Heart left ventricle (tissue), 16 donors: ENCODE measurements at regions not wholly inside any gene's neighbourhood (a gene's known extent, or its start where the extent isn't known, plus 50 kb on each side); places are given as distances from the start of the nearest gene placed in this dataset.
A peak's percentile ranks its signal among the peaks of the same experiment; 100 is the strongest.

Source experiments
- ATAC-seq, 4 donors: fragments of 200-7000 bp; cut with Tn5 transposase; one replicate each; pipeline ENCODE4 v1.9.1; 2020 to 2022; ENCODE audit warnings: moderate library complexity in 4 of 4, mild to moderate bottlenecking in 3 of 4, moderate number of reproducible peaks in 1 of 4
- DNase-seq, 5 donors: peaks; one replicate each; pipeline ENCODE4 v3.0.0-alpha.2; 2020
- H3K27ac ChIP-seq, 12 donors: fragments of 200-600 bp; sonication (generic) in 4 of 12; one replicate each; pipeline versions ENCODE4 v1.5.0 to v1.8.0; 2016 to 2022; ENCODE audit warnings: mild to moderate bottlenecking in 2 of 12
- H3K27me3 ChIP-seq, 9 donors: fragments of 200-600 bp; sonication (generic) in 2 of 9; one replicate each; pipeline versions ENCODE4 v1.5.1 to v1.8.0; 2016 to 2022; ENCODE audit warnings: mild to moderate bottlenecking in 3 of 9
- H3K36me3 ChIP-seq, 9 donors: fragments of 200-600 bp; sonication (generic) in 2 of 9; one replicate each; pipeline versions ENCODE4 v1.5.0 to v1.8.0; 2018 to 2022; ENCODE audit warnings: mild to moderate bottlenecking in 2 of 9
- H3K4me1 ChIP-seq, 12 donors: fragments of 200-600 bp; sonication (generic) in 4 of 12; one replicate each; pipeline versions ENCODE4 v1.5.0 to v1.8.0; 2016 to 2022; ENCODE audit warnings: mild to moderate bottlenecking in 3 of 12
- H3K4me3 ChIP-seq, 12 donors: fragments of 200-600 bp; sonication (generic) in 4 of 12; one replicate each; pipeline versions ENCODE4 v1.5.0 to v1.8.0; 2017 to 2022; ENCODE audit warnings: mild to moderate bottlenecking in 9 of 12, moderate library complexity in 4 of 12
- H3K9me3 ChIP-seq, 12 donors: fragments of 200-600 bp; sonication (generic) in 4 of 12; one replicate each; pipeline versions ENCODE4 v1.5.0 to v1.8.0; 2016 to 2022; ENCODE audit warnings: mild to moderate bottlenecking in 1 of 12
- CTCF ChIP-seq, 12 donors: fragments of 200-600 bp; sonication (generic) in 4 of 12; IDR thresholded peaks; one replicate each; pipeline versions ENCODE4 v1.5.0 to v1.8.0; 2018 to 2022; ENCODE audit warnings: antibody characterized with exemption in 12 of 12, mild to moderate bottlenecking in 5 of 12
- POLR2A ChIP-seq, 2 donors: fragments of 450-650 bp; IDR thresholded peaks; one replicate each; pipeline ENCODE4 v1.6.1; 2017; ENCODE audit warnings: antibody characterized with exemption in 2 of 2, mild to moderate bottlenecking in 2 of 2, moderate library complexity in 2 of 2
- WGBS, 4 donors: extraction: QIAGEN DNeasy Blood & Tissue Kit in 2 of 4; methylation state at CpG; one replicate each; pipeline versions ENCODE4 v1.1.5 to v1.1.7; 2013 to 2018; 5-methylcytosine and 5-hydroxymethylcytosine counted together
- intact Hi-C, 10 donors: fragments of 100-400 bp; cut with DNase I; formaldehyde crosslinking; loops; one replicate each; pipeline versions ENCODE4 v1.11.1 to v1.14.2; 2022
- donor health status: ischemic (EF 13 %, LVEDD 7.1; RV severe dilation, severe dysfunction).
- donor health status: healthy with polysubstance abuse.
- donor health status: DM: no; HTN: yes; CAD: no.
- donor health status: DM: no; HTN: no; CAD: no.
- donor health status: ischemic (EF 25% LVEDD 6.9; RV normal size, moderate dysfunction).
- donor health status: ischemic (EF 25% LVEDD 5.7; RV mildly dilated, moderate dysfunction).
- donor health status: healthy.
- donor health status: DM: yes; HTN: yes; CAD: no.
- donor health status: ischemic (EF 35%, LVEDD 5.7; RV mildly dilated, moderate dysfunction).
- donor health status: nonischemic (EF 11% LVEDD 7.7; RV severe dilation, severe dysfunction).
- donor health status: DM: yes; HTN: yes; CAD: no.
- donor health status: PGD.
- donor health status: ischemic (EF 29% LVEDD 5.4; RV normal size, mild dysfunction).
- donor health status: nonischemic (EF 23%, LVEDD 6.1; RV moderate dilation, normal function).

- TF ChIP-seq CTCF (IDR thresholded peaks at IDR 0.05): no peak
- TF ChIP-seq POLR2A (IDR thresholded peaks at IDR 0.05): no peak
- H3K4me1 ChIP-seq: no peaks in the 10 kb centered on the region
- DNase-seq: no peak
- intact Hi-C loops: no loop called here
- H3K9me3 ChIP-seq: peaks cover 0 to 6% (median 0%) of the 10 kb centered on the region in 12 donors
- no peaks in the 10 kb centered on the region for H3K27me3 ChIP-seq
- no peak overlapping the region for H3K27ac ChIP-seq
- H3K36me3 ChIP-seq: no peaks in the 10 kb centered on the region
- no peak overlapping the region for H3K4me3 ChIP-seq
- WGBS, 4 donors: 36 to 76% (median 53%) methylated on average over 1 of the region's 1 CpG
- no peak for ATAC-seq
Measured at GRCh38 chr2:180255981-180256380, 248.9 kb upstream of the CWC22 start.

GRCh38 chr2:180254872-180255271 lies 247.8 kb upstream of the CWC22 start:
- no peak overlapping the region for H3K4me3 ChIP-seq
- H3K27me3 ChIP-seq: no peaks in the 10 kb centered on the region
- H3K27ac ChIP-seq: no peak overlapping the region
- DNase-seq: no peak
- H3K36me3 ChIP-seq: no peaks in the 10 kb centered on the region
- H3K4me1 ChIP-seq: no peaks in the 10 kb centered on the region
- intact Hi-C loops: no loop called here
- 10 to 15% (median 12%) methylated on average over 1 of the region's 1 CpG for WGBS, 4 donors
- no peak for ATAC-seq
- no peaks in the 10 kb centered on the region for H3K9me3 ChIP-seq
- TF ChIP-seq CTCF (IDR thresholded peaks at IDR 0.05) (no peak), POLR2A (IDR thresholded peaks at IDR 0.05) (no peak)

- Histone ChIP-seq H3K4me1 (no peaks in the 10 kb centered on the region), H3K27ac (no peak overlapping the region), H3K9me3 (no peaks in the 10 kb centered on the region), H3K27me3 (no peaks in the 10 kb centered on the region), H3K36me3 (no peaks in the 10 kb centered on the region), H3K4me3 (no peak overlapping the region)
- 54 to 70% (median 65%) methylated on average over 2 of the region's 2 CpGs for WGBS, 4 donors
- no peak for DNase-seq
- TF ChIP-seq POLR2A (IDR thresholded peaks at IDR 0.05): no peak
- TF ChIP-seq CTCF (IDR thresholded peaks at IDR 0.05): no peak
- ATAC-seq: peak in 1 of 4 donors; percentile 20
- intact Hi-C loops: no loop called here
Measured at GRCh38 chr2:180247658-180248057, 240.6 kb upstream of the CWC22 start.

GRCh38 chr2:180246268-180246667 lies 239.2 kb upstream of the CWC22 start:
- TF ChIP-seq POLR2A (IDR thresholded peaks at IDR 0.05): no peak
- no peak for TF ChIP-seq CTCF (IDR thresholded peaks at IDR 0.05)
- Histone ChIP-seq H3K36me3 (no peaks in the 10 kb centered on the region), H3K4me3 (no peak overlapping the region), H3K4me1 (no peaks in the 10 kb centered on the region), H3K27ac (no peak overlapping the region), H3K9me3 (no peaks in the 10 kb centered on the region), H3K27me3 (no peaks in the 10 kb centered on the region)
- intact Hi-C loops: no loop called here
- ATAC-seq (no peak), DNase-seq (no peak)
- 39 to 66% (median 45%) methylated on average over 2 of the region's 2 CpGs for WGBS, 4 donors
